DOHH2 (cell line): ENCODE measurements at regions not wholly inside any gene's neighbourhood (a gene's known extent, or its start where the extent isn't known, plus 50 kb on each side); places are given as distances from the start of the nearest gene placed in this dataset.

ENCODE experiments used
- CTCF ChIP-seq: fragments of 200-600 bp; sonication (generic); IDR thresholded peaks from one replicate; pipeline ENCODE4 v1.5.1; 2014; ENCODE audit warnings: antibody characterized with exemption, mild to moderate bottlenecking, low read depth, low read length; ENCODE audit not compliant: poor library complexity, severe bottlenecking
- EZH2phosphoT487 ChIP-seq: fragments of 200-600 bp; sonication (generic); IDR thresholded peaks from 2 replicates; pipeline ENCODE4 v1.6.1; 2017; ENCODE audit warnings: borderline replicate concordance, mild to moderate bottlenecking, antibody characterized with exemption, low read length, moderate library complexity, mixed read lengths

DNA sequence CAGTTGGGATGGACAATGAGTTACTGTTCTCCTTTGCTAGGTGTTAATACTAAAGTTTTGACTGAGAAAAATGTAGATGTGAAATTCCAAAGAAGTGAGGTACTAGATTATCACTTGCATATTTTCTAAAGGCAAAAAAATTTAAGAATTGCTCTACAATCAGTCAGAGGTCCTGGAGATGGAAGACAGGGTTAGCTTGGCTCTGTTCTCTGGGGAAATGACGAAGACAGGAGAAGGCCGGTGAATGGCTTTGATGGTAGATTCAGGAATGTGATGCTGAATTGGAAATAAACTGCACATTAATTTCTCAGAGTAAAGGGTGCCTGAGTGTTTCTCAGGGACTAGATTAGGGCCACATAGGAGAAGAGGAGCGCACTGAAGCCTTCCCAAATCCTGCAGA, 214.0 kb upstream of the LEF1 start:
- TF ChIP-seq CTCF (no peak), EZH2phosphoT487 (no peak)
